H1 (cell line): ENCODE measurements at regions not wholly inside any gene's neighbourhood (a gene's known extent, or its start where the extent isn't known, plus 50 kb on each side); places are given as distances from the start of the nearest gene placed in this dataset.

ENCODE experiments used
- BACH1 ChIP-seq: IDR thresholded peaks from 2 replicates; pipeline ENCODE4 v1.6.1; 2012; ENCODE audit warnings: low read length, improper control_type of control experiment
- BCL11A ChIP-seq, 2 experiments: IDR thresholded peaks; one replicate each; pipeline ENCODE4 v1.6.1; 2011; ENCODE audit warnings: low read depth in 2 of 2, low read length in 2 of 2, mild to moderate bottlenecking in 2 of 2
- CEBPB ChIP-seq: IDR thresholded peaks from 2 replicates; pipeline ENCODE4 v1.6.1; 2012; ENCODE audit warnings: low read depth, low read length
- CREB1 ChIP-seq: IDR thresholded peaks from 2 replicates; pipeline ENCODE4 v1.6.1; 2012; ENCODE audit warnings: inconsistent platforms
- EZH2 ChIP-seq: fragments of 200-600 bp; sonication (generic); IDR thresholded peaks from 2 replicates; pipeline ENCODE4 v1.7.1; 2012; ENCODE audit warnings: low read depth, mild to moderate bottlenecking, moderate library complexity, low read length, inconsistent platforms; ENCODE audit not compliant: severe bottlenecking
- POLR2A ChIP-seq, 2 experiments: IDR thresholded peaks; 1 replicate in 1 of 2; 2 replicates in 1 of 2; pipeline ENCODE4 v1.6.1; 2011; ENCODE audit warnings: low read depth in 2 of 2, low read length in 2 of 2, mild to moderate bottlenecking in 2 of 2; ENCODE audit errors: control extremely low read depth in 1 of 2
- SP1 ChIP-seq: IDR thresholded peaks from 2 replicates; pipeline ENCODE4 v1.6.1; 2011; ENCODE audit warnings: low read depth, low read length
- SRF ChIP-seq: IDR thresholded peaks from 2 replicates; pipeline ENCODE4 v1.6.1; 2011; ENCODE audit warnings: mild to moderate bottlenecking, low read depth, low read length, moderate library complexity
- TAF1 ChIP-seq: IDR thresholded peaks from 2 replicates; pipeline ENCODE4 v1.6.1; 2011; ENCODE audit warnings: mild to moderate bottlenecking, low read depth, low read length
- TF ChIP-seq, protein P1 (sequence below), 3 experiments: IDR thresholded peaks; 1 replicate in 2 of 3; 2 replicates in 1 of 3; pipeline versions ENCODE4 v1.5.1 to v1.6.1; 2011; ENCODE audit warnings: low read length in 3 of 3, mild to moderate bottlenecking in 3 of 3, inconsistent platforms in 2 of 3, low read depth in 1 of 3, moderate library complexity in 1 of 3; ENCODE audit not compliant: insufficient read depth in 1 of 3; ENCODE audit errors: control extremely low read depth in 1 of 3
- TF ChIP-seq, protein P2 (sequence below): IDR thresholded peaks from 2 replicates; pipeline ENCODE4 v1.6.1; 2011; ENCODE audit warnings: low read depth, mild to moderate bottlenecking, low read length; ENCODE audit not compliant: insufficient read depth

DNA sequence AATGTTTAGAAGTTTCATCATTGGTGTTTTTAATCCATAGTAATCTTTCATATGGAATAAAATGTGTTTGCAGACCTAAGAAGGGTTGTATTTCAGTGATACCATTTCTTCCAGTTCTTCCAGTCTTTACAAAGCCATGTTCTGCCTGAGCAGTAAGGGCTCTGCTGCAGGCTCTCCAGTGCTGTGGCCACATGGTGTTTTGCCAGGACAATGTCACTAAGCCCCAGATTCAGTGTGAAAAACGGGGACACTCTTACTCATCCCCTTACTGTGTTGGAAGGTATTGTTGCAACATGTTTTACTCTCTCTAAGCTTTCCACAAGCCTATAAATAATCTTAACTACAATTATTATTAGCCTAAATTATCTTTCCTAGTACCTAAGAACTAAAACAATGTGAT, 481.4 kb upstream of the CDH7 start:
- TF ChIP-seq, protein P1, sequence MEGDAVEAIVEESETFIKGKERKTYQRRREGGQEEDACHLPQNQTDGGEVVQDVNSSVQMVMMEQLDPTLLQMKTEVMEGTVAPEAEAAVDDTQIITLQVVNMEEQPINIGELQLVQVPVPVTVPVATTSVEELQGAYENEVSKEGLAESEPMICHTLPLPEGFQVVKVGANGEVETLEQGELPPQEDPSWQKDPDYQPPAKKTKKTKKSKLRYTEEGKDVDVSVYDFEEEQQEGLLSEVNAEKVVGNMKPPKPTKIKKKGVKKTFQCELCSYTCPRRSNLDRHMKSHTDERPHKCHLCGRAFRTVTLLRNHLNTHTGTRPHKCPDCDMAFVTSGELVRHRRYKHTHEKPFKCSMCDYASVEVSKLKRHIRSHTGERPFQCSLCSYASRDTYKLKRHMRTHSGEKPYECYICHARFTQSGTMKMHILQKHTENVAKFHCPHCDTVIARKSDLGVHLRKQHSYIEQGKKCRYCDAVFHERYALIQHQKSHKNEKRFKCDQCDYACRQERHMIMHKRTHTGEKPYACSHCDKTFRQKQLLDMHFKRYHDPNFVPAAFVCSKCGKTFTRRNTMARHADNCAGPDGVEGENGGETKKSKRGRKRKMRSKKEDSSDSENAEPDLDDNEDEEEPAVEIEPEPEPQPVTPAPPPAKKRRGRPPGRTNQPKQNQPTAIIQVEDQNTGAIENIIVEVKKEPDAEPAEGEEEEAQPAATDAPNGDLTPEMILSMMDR (IDR thresholded peaks at IDR 0.05; ENCODE audit: control extremely low read depth in 1 of 3, insufficient read depth in 1 of 3, low read depth in 1 of 3, low read length in 3 of 3) = no peak
- TF ChIP-seq EZH2 (no peak), POLR2A (IDR thresholded peaks at IDR 0.05; ENCODE audit: control extremely low read depth in 1 of 2, low read depth in 2 of 2, low read length in 2 of 2) (no peak), CEBPB (no peak), TAF1 (no peak), BCL11A (IDR thresholded peaks at IDR 0.05; ENCODE audit: low read depth in 2 of 2, low read length in 2 of 2) (no peak), BACH1 (no peak), SP1 (no peak), CREB1 (no peak), SRF (no peak)
- TF ChIP-seq, protein P2, sequence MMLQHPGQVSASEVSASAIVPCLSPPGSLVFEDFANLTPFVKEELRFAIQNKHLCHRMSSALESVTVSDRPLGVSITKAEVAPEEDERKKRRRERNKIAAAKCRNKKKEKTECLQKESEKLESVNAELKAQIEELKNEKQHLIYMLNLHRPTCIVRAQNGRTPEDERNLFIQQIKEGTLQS = no peak
